ENCODE measurements at regions not wholly inside any gene's neighbourhood (a gene's known extent, or its start where the extent isn't known, plus 50 kb on each side); places are given as distances from the start of the nearest gene placed in this dataset.

- peaks cover 17 to 48% (median 34%) of the 10 kb centered on the region in 4 donors for H3K4me1 ChIP-seq (ENCODE audit: control insufficient read depth in 4 of 4, insufficient read depth in 4 of 4, low read length in 3 of 4)
- H3K36me3 ChIP-seq (ENCODE audit: control insufficient read depth in 4 of 4, insufficient read depth in 3 of 4, low read depth in 1 of 4, low read length in 3 of 4): no peaks in the 10 kb centered on the region
- H3K27me3 ChIP-seq (ENCODE audit: control insufficient read depth in 4 of 4, insufficient read depth in 4 of 4, low read length in 3 of 4): no peaks in the 10 kb centered on the region
- H3K9me3 ChIP-seq (ENCODE audit: control insufficient read depth in 4 of 4, low read length in 3 of 4): no peaks in the 10 kb centered on the region
- no peak for DNase-seq (ENCODE audit: low spot score)
- peak overlapping the region; percentile 56 to 78 for H3K27ac ChIP-seq (ENCODE audit: low read depth in 1 of 2, low read length in 2 of 2)
- 85% methylated on average over 8 of the region's 8 CpGs for WGBS
- H3K4me3 ChIP-seq (ENCODE audit: low read depth in 1 of 3, low read length in 3 of 3): no peak overlapping the region
- TF ChIP-seq ATF3 (IDR thresholded peaks at IDR 0.05): no peak
- TF ChIP-seq TAF1 (conservative IDR thresholded peaks at IDR 0.05): no peak
- TF ChIP-seq RAD21 (IDR thresholded peaks at IDR 0.05): no peak
- TF ChIP-seq HNF4G (IDR thresholded peaks at IDR 0.05): no peak
- no peak for TF ChIP-seq RXRA (IDR thresholded peaks at IDR 0.05)
- no peak for TF ChIP-seq GABPA (IDR thresholded peaks at IDR 0.05 in 1 of 2, conservative IDR thresholded peaks at IDR 0.05 in 1 of 2)
- no peak for TF ChIP-seq CTCF (IDR thresholded peaks at IDR 0.05; ENCODE audit: low read depth, low read length, missing input control)
- TF ChIP-seq EGR1 (IDR thresholded peaks at IDR 0.05; ENCODE audit: low read depth in 2 of 2): no peak
- no peak for TF ChIP-seq FOXA2 (IDR thresholded peaks at IDR 0.05)
- no peak for TF ChIP-seq REST (IDR thresholded peaks at IDR 0.05)
- no peak for TF ChIP-seq NR2F2 (IDR thresholded peaks at IDR 0.05)
- TF ChIP-seq FOXA1 (IDR thresholded peaks at IDR 0.05): no peak
- TF ChIP-seq, protein P1, sequence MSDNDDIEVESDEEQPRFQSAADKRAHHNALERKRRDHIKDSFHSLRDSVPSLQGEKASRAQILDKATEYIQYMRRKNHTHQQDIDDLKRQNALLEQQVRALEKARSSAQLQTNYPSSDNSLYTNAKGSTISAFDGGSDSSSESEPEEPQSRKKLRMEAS (IDR thresholded peaks at IDR 0.05): no peak
- TF ChIP-seq ZBTB33 (IDR thresholded peaks at IDR 0.05): no peak
- TF ChIP-seq JUND (IDR thresholded peaks at IDR 0.05): no peak
- H3K9ac ChIP-seq (ENCODE audit: low read depth in 1 of 2, low read length in 2 of 2): no peak overlapping the region
Observed at GRCh38 chr2:8408560-8409460, 273.0 kb upstream of the ID2 start.
